ENCODE measurements at regions not wholly inside any gene's neighbourhood (a gene's known extent, or its start where the extent isn't known, plus 50 kb on each side); places are given as distances from the start of the nearest gene placed in this dataset.

DNA sequence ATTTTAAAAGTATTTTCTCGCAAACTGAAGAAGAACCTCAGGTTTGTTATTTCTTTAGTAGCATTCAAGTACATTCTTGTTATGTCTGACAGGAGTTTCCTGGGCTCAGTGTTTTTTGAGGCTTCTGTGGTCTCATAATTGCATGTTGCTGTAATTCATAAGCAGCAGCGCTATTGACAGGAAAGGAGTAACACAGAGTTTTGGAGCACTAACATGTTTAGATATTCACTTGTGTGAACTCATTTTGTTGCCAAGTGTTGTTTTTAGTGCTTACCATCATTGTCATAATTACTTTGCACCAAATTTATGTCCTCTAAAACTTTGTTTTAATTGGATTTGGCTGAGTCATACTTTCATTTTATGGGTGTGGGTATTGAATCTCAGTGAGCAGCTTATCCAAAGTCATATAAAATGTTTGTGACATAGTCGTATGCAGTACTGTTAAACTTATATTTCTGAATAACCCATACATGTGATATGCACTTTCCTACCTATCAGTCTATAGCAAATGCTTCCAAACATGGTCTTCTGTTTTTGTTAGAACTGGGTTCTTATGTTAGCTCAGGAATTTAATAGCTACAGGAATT lies 358.7 kb upstream of the CTSO start:
- TF ChIP-seq, protein P1, sequence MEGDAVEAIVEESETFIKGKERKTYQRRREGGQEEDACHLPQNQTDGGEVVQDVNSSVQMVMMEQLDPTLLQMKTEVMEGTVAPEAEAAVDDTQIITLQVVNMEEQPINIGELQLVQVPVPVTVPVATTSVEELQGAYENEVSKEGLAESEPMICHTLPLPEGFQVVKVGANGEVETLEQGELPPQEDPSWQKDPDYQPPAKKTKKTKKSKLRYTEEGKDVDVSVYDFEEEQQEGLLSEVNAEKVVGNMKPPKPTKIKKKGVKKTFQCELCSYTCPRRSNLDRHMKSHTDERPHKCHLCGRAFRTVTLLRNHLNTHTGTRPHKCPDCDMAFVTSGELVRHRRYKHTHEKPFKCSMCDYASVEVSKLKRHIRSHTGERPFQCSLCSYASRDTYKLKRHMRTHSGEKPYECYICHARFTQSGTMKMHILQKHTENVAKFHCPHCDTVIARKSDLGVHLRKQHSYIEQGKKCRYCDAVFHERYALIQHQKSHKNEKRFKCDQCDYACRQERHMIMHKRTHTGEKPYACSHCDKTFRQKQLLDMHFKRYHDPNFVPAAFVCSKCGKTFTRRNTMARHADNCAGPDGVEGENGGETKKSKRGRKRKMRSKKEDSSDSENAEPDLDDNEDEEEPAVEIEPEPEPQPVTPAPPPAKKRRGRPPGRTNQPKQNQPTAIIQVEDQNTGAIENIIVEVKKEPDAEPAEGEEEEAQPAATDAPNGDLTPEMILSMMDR (IDR thresholded peaks at IDR 0.05): no peak
- no peak for TF ChIP-seq POLR2A (IDR thresholded peaks at IDR 0.05)
- TF ChIP-seq POLR2AphosphoS5 (IDR thresholded peaks at IDR 0.05; ENCODE audit: insufficient read depth in 1 of 2, low read depth in 1 of 2): no peak
